H7 (cell line): ENCODE measurements at regions not wholly inside any gene's neighbourhood (a gene's known extent, or its start where the extent isn't known, plus 50 kb on each side); places are given as distances from the start of the nearest gene placed in this dataset.

Source experiments
- DNase-seq: peaks from one replicate; pipeline ENCODE4 v3.0.0; 2012
- H3K27me3 ChIP-seq: 2 replicates; pipeline ENCODE4 v1.6.0; 2011; ENCODE audit warnings: mild to moderate bottlenecking, low read length; ENCODE audit not compliant: control insufficient read depth, insufficient read depth
- H3K36me3 ChIP-seq: replicated peaks from 2 replicates; pipeline ENCODE4 v1.5.1; 2011; ENCODE audit warnings: low read length; ENCODE audit not compliant: control insufficient read depth, insufficient read depth
- H3K4me3 ChIP-seq: 2 replicates; pipeline ENCODE4 v1.5.1; 2011; ENCODE audit warnings: low read depth, mild to moderate bottlenecking, control low read depth, low read length, moderate library complexity; ENCODE audit not compliant: insufficient read depth

DNA sequence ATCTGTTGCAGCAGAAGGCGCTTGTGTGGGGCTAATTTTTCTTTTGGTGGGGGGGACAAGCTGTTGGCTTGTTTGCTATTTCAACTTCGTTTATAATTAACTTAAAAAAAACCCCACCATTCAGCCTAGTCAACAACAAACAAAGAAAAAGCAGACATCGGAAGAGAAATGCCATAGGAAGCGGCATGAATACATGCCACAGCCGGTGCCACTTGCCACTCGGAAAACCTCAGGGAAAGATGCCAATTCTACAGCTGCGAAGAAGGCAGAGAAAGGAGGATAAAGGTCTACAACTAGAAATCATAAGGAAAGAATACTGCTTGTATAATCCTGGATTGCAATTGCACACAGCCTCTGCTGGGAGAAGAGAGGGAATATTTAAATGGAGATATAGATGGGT lies 254.4 kb upstream of the PMFBP1 start:
- Histone ChIP-seq H3K36me3 (no peaks in the 10 kb centered on the region), H3K27me3 (no peaks in the 10 kb centered on the region), H3K4me3 (no peak overlapping the region)
- DNase-seq: no peak

DNA sequence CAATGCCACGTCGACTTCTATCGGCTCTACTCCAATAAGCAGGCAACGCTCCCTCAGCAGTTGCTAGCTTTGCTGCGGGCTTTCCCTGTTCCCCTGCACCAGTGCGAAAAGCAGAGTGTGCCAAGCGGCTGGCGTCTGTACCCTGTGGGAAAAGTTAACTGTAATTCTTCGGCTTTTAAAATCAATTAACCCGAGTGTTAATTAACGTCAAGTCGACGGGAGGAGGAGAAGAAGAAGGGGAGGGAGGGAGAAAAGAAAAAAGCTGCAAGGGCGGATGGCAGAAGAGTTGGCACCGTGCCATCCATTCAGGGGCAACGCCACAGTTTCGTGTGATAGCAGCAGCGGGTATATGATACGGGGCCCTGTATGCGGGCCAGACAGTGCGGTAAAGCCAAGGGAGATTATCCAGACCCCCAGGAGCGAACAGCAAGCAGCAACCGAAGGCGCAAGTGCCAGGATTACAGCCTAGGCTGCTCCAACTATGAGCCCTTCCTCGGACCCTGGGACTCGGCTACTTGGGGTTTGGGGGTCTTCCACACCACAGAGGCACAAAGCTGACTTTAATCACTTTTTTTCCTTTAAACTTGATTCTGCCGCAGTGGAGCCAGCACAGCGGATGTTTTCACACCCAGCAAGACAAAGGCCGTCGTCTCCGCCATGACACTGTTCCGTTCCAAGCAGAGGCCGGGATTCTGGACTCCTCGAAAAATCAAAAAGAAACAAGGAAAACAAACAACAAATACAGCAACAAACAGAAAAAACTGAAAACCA lies 253.8 kb upstream of the PMFBP1 start:
- no peaks in the 10 kb centered on the region for H3K27me3 ChIP-seq
- H3K36me3 ChIP-seq: no peaks in the 10 kb centered on the region
- no peak for DNase-seq
- no peak overlapping the region for H3K4me3 ChIP-seq

DNA sequence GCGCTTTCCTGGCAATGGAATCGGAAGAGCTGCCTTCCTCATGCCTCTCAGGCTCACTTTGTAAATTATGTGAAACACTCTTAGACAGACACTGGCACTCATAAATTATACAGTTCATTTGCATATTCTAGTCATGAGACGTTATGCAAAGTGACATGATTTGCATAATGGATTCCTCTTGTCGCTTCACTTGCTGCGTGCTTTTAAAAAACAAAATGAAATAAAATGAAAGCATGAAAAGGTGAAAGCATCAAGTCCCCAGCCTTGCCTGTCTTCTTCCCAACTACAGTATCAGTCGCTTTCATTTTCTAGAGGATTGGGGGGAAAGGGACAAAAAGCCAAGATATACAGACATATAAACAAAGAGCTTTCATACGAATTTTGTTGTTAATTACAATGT lies 252.8 kb upstream of the PMFBP1 start:
- no peak for DNase-seq
- Histone ChIP-seq H3K27me3 (no peaks in the 10 kb centered on the region), H3K36me3 (no peaks in the 10 kb centered on the region), H3K4me3 (no peak overlapping the region)

DNA sequence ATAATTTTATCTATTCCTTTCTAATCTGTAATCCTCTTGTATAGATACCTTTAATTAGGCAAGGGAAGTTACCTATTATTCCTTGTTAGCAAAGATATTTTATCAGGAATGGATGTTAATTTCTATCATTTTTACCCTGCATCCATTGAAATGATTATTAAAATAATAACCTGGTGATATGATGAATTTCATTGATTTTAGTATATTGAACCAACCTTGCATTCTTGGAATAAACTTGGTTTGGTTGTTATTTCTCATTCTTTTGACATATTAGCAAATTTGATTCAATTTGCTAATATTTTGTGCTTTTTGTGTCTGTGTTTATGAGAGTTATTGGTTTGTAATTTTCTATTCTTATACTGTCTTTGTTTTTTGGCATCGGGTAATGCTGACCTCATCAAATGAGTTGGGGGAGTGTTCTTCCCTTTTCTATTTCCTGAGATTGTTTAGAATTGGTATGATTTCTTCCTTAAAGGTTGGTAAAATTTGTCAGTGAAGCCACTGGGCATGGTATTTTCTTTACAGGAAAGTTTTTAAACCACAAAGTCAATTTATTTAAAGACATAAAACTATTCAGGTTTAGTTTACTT lies 250.4 kb upstream of the PMFBP1 start:
- Histone ChIP-seq H3K27me3 (no peaks in the 10 kb centered on the region), H3K4me3 (no peak overlapping the region), H3K36me3 (no peaks in the 10 kb centered on the region)
- DNase-seq: no peak

DNA sequence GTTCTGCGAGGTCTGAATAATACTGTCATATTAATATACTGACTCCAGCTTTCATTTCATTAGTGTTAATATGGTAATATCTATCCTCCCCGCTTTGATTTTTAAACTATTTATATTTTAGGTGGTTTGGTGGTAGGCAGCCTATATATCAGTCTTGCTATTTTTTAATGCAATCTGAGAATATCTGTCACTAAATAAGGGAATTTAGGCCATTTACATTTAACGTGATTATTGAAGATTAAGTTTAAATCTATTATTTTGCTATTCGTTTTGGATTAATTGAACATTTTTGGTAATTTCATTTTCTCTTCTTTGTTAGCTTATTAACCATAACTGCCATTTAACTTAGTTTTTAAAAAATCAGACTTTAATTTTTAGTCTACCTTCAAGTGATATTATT lies 247.7 kb upstream of the PMFBP1 start:
- DNase-seq: no peak
- no peaks in the 10 kb centered on the region for H3K27me3 ChIP-seq
- H3K36me3 ChIP-seq: no peaks in the 10 kb centered on the region
- no peak overlapping the region for H3K4me3 ChIP-seq

DNA sequence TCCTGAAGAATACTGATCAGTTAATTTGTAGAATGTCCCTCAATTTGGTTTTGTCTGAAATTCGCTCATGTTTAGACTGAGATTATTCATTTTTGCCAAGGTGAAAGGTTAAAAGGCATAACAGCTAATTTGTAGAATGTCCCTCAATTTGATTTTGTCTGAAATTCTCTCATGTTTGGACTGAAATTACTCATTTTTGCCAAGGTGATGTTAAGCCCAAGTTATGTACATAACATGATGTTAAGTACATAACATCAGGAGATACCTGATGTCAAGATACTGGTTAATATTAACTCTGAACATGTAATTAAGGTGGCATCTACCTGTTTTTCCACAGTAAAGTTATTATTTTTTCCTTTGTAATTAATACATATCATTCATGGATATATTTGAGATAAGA lies 243.4 kb upstream of the PMFBP1 start:
- Histone ChIP-seq H3K27me3 (no peaks in the 10 kb centered on the region), H3K4me3 (no peak overlapping the region), H3K36me3 (no peaks in the 10 kb centered on the region)
- DNase-seq: no peak

DNA sequence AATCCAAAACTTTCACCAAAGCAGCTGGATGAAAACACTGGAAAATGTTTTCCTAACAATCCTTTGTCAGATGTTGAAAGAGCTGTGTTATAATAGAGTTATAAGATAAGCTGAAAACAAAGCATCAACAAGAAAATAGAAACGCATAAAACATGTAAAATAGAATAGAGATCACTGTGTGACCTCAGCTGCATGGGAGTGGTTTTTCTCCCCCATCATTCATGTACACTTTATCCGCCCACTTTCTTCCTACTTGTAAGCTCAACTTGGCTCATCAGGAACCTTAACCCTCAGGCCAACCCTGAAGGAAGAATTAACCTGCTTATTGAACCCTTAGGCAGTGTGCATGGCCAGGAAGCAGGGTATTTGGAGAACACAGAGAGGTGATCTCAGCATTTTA lies 238.5 kb upstream of the PMFBP1 start:
- DNase-seq: no peak

DNA sequence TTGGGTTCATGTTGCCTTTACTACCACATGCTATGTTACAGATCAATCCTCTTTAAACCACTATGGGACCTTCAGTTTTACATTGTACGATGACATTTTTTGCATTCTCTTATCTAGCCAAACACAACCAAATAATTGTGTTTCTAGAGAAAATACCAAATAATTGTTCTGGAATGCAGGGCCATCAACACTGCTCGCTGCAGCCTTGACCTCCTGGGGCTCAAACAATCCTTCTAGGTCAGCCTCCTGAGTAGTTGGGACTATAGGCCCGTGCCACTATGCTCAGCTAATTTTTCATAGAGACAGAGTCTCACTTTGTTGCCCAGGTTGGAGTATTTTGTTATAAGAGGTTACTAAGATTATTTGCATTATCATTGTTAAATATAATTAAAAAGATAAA lies 237.5 kb upstream of the PMFBP1 start:
- no peak overlapping the region for H3K4me3 ChIP-seq
- no peaks in the 10 kb centered on the region for H3K36me3 ChIP-seq
- no peaks in the 10 kb centered on the region for H3K27me3 ChIP-seq
- no peak for DNase-seq

More for the DNA sequence above, 238.5 kb upstream of the PMFBP1 start:
- Histone ChIP-seq H3K4me3 (no peak overlapping the region), H3K27me3 (no peaks in the 10 kb centered on the region), H3K36me3 (no peaks in the 10 kb centered on the region)

DNA sequence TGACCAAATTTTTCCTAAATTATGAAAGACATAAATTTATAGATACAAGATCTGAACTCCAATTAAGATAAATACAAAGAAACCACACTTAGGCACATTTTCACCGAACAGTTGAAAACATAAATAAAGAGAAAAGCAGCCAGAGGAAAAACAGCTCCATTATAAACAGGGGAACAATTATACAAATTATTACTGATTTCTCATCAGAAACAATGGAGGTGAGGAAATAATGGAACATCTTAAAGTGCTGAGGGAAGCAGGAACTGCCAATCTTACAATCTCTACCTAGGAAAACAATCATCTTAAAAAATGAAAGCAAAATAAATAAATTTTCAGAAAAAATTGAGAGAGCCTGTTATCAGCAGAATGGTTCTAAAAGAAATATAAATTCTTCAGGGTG lies 234.4 kb upstream of the PMFBP1 start:
- Histone ChIP-seq H3K36me3 (no peaks in the 10 kb centered on the region), H3K27me3 (no peaks in the 10 kb centered on the region), H3K4me3 (no peak overlapping the region)
- DNase-seq: no peak

DNA sequence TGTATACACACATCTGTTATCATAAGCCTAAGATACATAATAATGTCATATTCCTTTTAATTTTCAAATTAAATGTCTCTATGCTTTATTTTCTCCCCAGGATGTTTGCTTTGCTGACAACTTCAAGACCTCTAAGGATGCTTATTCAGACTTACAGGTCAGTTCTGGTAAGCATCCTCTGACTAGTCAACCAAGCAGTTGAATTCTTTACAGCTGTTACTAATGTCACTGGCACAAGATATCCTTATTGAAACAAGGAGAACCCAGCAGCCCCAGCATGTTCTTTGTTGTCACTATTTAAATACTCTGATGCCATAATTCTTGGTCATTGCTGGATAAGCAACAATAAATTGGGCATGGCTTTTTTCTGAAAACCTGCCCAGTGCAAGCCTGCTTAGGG lies 232.3 kb upstream of the PMFBP1 start:
- no peak overlapping the region for H3K4me3 ChIP-seq
- no peaks in the 10 kb centered on the region for H3K36me3 ChIP-seq
- no peak for DNase-seq
- no peaks in the 10 kb centered on the region for H3K27me3 ChIP-seq

DNA sequence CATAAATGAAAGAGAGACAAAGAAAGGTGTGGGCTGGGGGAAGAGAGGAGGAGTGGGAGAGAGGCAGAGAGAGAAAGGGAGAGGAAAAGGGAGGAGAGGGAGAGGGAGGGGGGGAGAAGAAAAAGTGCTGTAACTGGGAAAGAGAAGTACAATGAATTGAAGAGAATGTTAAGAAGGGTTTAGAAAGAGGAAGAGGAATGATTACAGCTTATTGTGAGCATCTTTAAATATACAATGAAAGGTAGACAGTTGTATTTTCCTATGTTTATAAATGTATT lies 229.1 kb upstream of the PMFBP1 start:
- no peak overlapping the region for H3K4me3 ChIP-seq
- no peak for DNase-seq

DNA sequence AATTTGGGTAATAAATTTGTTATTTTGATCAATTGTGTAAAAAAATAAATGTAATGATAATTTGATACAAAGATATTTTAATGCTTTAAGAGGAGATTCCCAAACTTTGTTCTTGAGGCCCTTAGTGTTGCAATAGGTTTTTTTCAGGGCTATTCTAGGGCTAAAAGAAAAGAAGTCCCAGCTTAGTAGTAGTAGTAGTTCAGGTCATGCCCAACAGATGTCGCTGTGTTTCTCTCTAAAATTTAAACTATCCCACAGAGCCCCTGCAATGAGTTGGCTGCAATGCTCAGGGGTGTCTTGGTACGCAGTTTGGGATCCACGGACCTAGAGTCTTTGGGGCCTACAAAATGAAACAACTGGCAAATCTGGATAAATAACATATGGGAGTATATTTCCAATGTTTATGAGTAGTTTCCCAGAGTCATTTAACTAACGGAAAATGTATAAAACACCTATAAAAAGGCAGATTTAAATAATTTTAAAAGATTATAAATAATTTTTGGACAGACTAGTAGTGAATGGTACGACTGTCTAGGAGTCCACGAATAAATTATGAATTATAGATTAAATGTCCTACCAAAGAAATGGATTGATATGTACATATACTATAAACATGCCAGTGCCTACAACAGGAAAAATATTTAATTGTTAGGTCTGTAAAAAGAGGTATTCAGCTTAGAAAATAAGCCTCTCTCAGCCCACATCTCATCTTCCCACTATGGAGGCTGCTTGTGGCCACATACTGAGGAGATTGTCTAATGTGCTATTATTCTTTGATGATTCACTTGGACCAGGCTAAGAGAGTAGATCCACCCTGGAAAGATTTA lies 228.5 kb upstream of the PMFBP1 start:
- H3K36me3 ChIP-seq: no peaks in the 10 kb centered on the region
- DNase-seq: peak; percentile 20

More for the DNA sequence above, 229.1 kb upstream of the PMFBP1 start:
- H3K36me3 ChIP-seq: no peaks in the 10 kb centered on the region
- no peaks in the 10 kb centered on the region for H3K27me3 ChIP-seq

DNA sequence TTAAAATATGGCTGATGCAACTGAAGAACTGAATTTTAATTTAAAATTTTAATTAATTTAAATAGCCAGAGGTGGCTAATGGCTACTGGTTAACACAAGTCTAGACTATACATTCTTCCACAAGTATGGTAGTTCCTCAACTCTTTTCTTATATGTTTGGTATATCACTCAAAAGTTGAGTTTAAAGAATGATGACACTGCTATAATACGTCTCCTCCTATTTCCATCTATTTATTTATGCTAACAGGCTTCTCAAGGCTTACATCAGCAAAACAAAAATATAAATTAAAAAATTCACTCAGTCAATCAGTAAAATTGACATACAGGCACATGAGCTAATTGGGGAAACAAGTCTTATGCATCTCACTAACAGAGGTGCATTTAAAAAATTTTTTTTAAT lies 227.9 kb upstream of the PMFBP1 start:
- no peak for DNase-seq
- Histone ChIP-seq H3K36me3 (no peaks in the 10 kb centered on the region), H3K27me3 (no peaks in the 10 kb centered on the region), H3K4me3 (no peak overlapping the region)

More for the DNA sequence above, 228.5 kb upstream of the PMFBP1 start:
- Histone ChIP-seq H3K4me3 (no peak overlapping the region), H3K27me3 (no peaks in the 10 kb centered on the region)

DNA sequence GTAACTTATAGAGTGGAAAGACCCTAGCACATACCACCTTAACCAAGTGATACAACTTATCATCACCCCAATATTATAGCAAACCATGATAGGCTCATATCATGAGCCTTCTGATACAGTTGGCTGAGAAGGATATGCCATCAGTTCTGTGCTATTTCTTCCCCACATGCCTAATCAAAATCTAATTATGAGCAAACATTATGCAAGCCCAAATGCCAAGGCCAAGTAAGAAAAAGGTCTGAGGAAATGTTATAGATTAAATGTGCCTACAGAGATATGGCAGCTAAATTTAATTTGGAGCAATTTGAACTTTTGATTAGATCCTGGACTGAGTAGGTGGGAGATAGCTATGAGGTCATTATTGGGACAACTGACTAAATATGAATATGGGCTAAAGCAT lies 225.9 kb upstream of the PMFBP1 start:
- Histone ChIP-seq H3K36me3 (no peaks in the 10 kb centered on the region), H3K4me3 (no peak overlapping the region), H3K27me3 (no peaks in the 10 kb centered on the region)
- DNase-seq: no peak

DNA sequence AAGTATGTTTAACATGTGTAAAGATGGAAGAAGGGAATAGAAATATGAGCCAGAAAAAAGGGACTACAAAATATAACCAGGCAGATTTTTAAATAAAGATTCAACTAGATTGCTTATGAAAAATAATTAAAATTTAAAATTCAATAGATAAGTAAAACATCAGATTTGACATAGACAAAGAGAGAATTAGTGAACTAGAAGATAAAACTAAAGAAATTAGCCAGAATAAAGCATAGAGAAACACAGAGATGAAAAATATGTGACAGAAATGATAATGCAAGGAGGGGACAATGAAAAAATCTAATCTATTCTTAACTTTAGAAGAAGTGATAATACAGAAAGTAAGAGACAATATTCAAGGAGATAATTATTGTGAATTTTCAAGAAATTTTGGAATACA lies 222.6 kb upstream of the PMFBP1 start:
- no peak for DNase-seq
- H3K4me3 ChIP-seq: no peak overlapping the region
- H3K36me3 ChIP-seq: no peaks in the 10 kb centered on the region
- no peaks in the 10 kb centered on the region for H3K27me3 ChIP-seq
